K562 (cell line): ENCODE measurements at regions not wholly inside any gene's neighbourhood (a gene's known extent, or its start where the extent isn't known, plus 50 kb on each side); places are given as distances from the start of the nearest gene placed in this dataset.

Source experiments
- ATF1 ChIP-seq, 2 experiments: fragments of 450-650 bp in 1 of 2; IDR thresholded peaks; 2 replicates each; pipeline ENCODE4 v1.6.1; 2016; ENCODE audit warnings: missing compliant biosample characterization in 1 of 2, missing genetic modification characterization in 1 of 2
- BRD4 ChIP-seq: fragments of 200-600 bp; sonication (generic); IDR thresholded peaks from 2 replicates; pipeline ENCODE4 v1.6.1; 2017; ENCODE audit warnings: inconsistent platforms
- DPF2 ChIP-seq: fragments of 450-650 bp; IDR thresholded peaks from 2 replicates; pipeline ENCODE4 v1.6.1; 2016
- EGR1 ChIP-seq: fragments of 450-650 bp; conservative IDR thresholded peaks from 2 replicates; pipeline ENCODE4 v1.6.1; 2017; ENCODE audit warnings: mild to moderate bottlenecking
- ESRRB ChIP-seq: fragments of 250-450 bp; sonication (Bioruptor Pico); IDR thresholded peaks from 2 replicates; pipeline ENCODE4 v1.5.0; 2020; ENCODE audit warnings: mild to moderate bottlenecking, moderate library complexity, borderline replicate concordance
- ETS2 ChIP-seq: IDR thresholded peaks from 2 replicates; pipeline ENCODE4 v1.6.1; 2016; ENCODE audit warnings: borderline replicate concordance, missing genetic modification characterization, mild to moderate bottlenecking, moderate library complexity, missing compliant biosample characterization; ENCODE audit not compliant: poor library complexity, severe bottlenecking
- GABPB1 ChIP-seq: sonication (generic); formaldehyde crosslinking; IDR thresholded peaks from 2 replicates; pipeline ENCODE4 v1.8.0; 2022; ENCODE audit warnings: mild to moderate bottlenecking, missing genetic modification reagents
- HBP1 ChIP-seq: fragments of 450-650 bp; formaldehyde crosslinking; IDR thresholded peaks from 2 replicates; pipeline ENCODE4 v1.4.0; 2022; ENCODE audit warnings: missing genetic modification characterization
- HDAC3 ChIP-seq: fragments of 450-650 bp; IDR thresholded peaks from 2 replicates; pipeline ENCODE4 v1.6.1; 2018; ENCODE audit warnings: borderline replicate concordance, mild to moderate bottlenecking, moderate library complexity; ENCODE audit not compliant: partially characterized antibody
- MAFG ChIP-seq: fragments of 450-650 bp; conservative IDR thresholded peaks from 2 replicates; pipeline ENCODE4 v1.6.1; 2016; ENCODE audit warnings: missing genetic modification characterization, missing compliant biosample characterization
- NFYB ChIP-seq: IDR thresholded peaks from 2 replicates; pipeline ENCODE4 v1.6.1; 2011; ENCODE audit warnings: mild to moderate bottlenecking, moderate library complexity; ENCODE audit not compliant: insufficient read length; ENCODE audit errors: extremely low read depth
- PRDM10 ChIP-seq: fragments of 450-650 bp; IDR thresholded peaks from 2 replicates; pipeline ENCODE4 v1.6.1; 2018; ENCODE audit not compliant: partially characterized antibody
- SMARCB1 ChIP-seq: IDR thresholded peaks from 2 replicates; pipeline ENCODE4 v1.6.1; 2011; ENCODE audit warnings: improper control_type of control experiment, low read depth; ENCODE audit not compliant: insufficient read length
- TARDBP ChIP-seq: fragments of 450-650 bp; IDR thresholded peaks from 2 replicates; pipeline ENCODE4 v1.6.1; 2016
- TRIM25 ChIP-seq: fragments of 450-650 bp; IDR thresholded peaks from 2 replicates; pipeline ENCODE4 v1.7.0; 2016; ENCODE audit warnings: borderline replicate concordance
- ZFX ChIP-seq: sonication (generic); formaldehyde crosslinking; IDR thresholded peaks from 2 replicates; pipeline ENCODE4 v1.8.0; 2022; ENCODE audit warnings: mild to moderate bottlenecking, missing genetic modification reagents, moderate library complexity
- ZNF12 ChIP-seq: sonication (generic); formaldehyde crosslinking; IDR thresholded peaks from 2 replicates; pipeline ENCODE4 v1.4.0; 2020; ENCODE audit warnings: mild to moderate bottlenecking, missing genetic modification reagents
- ZNF24 ChIP-seq: fragments of 450-650 bp; IDR thresholded peaks from 2 replicates; pipeline ENCODE4 v1.6.1; 2016
- ZNF764 ChIP-seq: fragments of 250-450 bp; sonication (Bioruptor Pico); IDR thresholded peaks from 2 replicates; pipeline ENCODE4 v1.4.0; 2020; ENCODE audit warnings: low read depth, mild to moderate bottlenecking, moderate library complexity
- ZZZ3 ChIP-seq: fragments of 450-650 bp; IDR thresholded peaks from 2 replicates; pipeline ENCODE4 v1.6.1; 2016; ENCODE audit warnings: antibody characterized with exemption, mild to moderate bottlenecking, moderate library complexity

GRCh38 chr15:96273317-96274086 lies 57.0 kb upstream of the NR2F2 start (continued):
- TF ChIP-seq TRIM25 = no peak
- peak; percentile 82; the same call in 1 of the 2 replicates for TF ChIP-seq GABPB1 (CRISPR knock-in tag)
- TF ChIP-seq ZZZ3 = no peak
- TF ChIP-seq ZNF764 = no peak
- no peak for TF ChIP-seq ATF1 (CRISPR knock-in tag; IDR thresholded peaks at IDR 0.05)
- peak; percentile 96 for TF ChIP-seq ATF1 (tag; IDR thresholded peaks at IDR 0.05)
- TF ChIP-seq ZNF24 = peak; percentile 62; the same call in 1 of the 2 replicates
- TF ChIP-seq DPF2 = peak; percentile 100
- TF ChIP-seq SMARCB1 = peak; percentile 20
- TF ChIP-seq ZFX (CRISPR knock-in tag) = peak; percentile 56; the same call in 1 of the 2 replicates
- TF ChIP-seq EGR1 = peak; percentile 99
- peak; percentile 85 for TF ChIP-seq MAFG (tag)
- TF ChIP-seq PRDM10 = peak; percentile 48
- TF ChIP-seq ETS2 (tag) = no peak
- TF ChIP-seq HDAC3 = peak; percentile 97
- TF ChIP-seq BRD4 = no peak; the same call in 1 of the 2 replicates
- no peak for TF ChIP-seq ESRRB (CRISPR knock-in tag)
- peak; percentile 15 for TF ChIP-seq NFYB
- TF ChIP-seq ZNF12 (CRISPR knock-in tag) = no peak
- peak; percentile 35; the same call in 1 of the 2 replicates for TF ChIP-seq HBP1 (CRISPR knock-in tag)
- peak; percentile 91 for TF ChIP-seq TARDBP
